ENCODE measurements at regions not wholly inside any gene's neighbourhood (a gene's known extent, or its start where the extent isn't known, plus 50 kb on each side); places are given as distances from the start of the nearest gene placed in this dataset.

DNA sequence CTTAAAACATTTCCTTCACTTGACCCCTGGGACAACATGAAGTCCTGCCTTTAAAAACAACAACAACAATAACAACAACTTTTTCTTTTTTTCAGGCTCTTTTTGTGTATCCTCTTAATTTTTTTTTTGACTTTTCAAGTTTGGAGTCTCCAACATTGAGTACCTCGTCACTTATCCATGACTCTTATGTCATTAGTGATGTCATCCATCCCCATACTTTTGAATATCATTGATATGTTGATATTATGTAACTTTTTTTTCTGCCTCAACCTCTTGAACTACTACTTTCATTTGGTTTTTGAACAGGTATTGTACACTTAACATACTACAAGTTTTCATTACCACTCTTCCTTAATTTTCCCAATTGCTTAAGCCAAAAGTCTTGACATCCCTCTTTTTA is 143.0 kb upstream of the ATXN7L3B start:
- TF ChIP-seq, protein P1, sequence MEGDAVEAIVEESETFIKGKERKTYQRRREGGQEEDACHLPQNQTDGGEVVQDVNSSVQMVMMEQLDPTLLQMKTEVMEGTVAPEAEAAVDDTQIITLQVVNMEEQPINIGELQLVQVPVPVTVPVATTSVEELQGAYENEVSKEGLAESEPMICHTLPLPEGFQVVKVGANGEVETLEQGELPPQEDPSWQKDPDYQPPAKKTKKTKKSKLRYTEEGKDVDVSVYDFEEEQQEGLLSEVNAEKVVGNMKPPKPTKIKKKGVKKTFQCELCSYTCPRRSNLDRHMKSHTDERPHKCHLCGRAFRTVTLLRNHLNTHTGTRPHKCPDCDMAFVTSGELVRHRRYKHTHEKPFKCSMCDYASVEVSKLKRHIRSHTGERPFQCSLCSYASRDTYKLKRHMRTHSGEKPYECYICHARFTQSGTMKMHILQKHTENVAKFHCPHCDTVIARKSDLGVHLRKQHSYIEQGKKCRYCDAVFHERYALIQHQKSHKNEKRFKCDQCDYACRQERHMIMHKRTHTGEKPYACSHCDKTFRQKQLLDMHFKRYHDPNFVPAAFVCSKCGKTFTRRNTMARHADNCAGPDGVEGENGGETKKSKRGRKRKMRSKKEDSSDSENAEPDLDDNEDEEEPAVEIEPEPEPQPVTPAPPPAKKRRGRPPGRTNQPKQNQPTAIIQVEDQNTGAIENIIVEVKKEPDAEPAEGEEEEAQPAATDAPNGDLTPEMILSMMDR (conservative IDR thresholded peaks at IDR 0.05; ENCODE audit: low read length) = no peak
- TF ChIP-seq EZH2phosphoT487 (IDR thresholded peaks at IDR 0.05; ENCODE audit: borderline replicate concordance) = no peak

Data from Loucy (cell line).